GM06990 (cell line): ENCODE measurements at regions not wholly inside any gene's neighbourhood (a gene's known extent, or its start where the extent isn't known, plus 50 kb on each side); places are given as distances from the start of the nearest gene placed in this dataset.

Source experiments
- DNase-seq: peaks from one replicate; pipeline ENCODE4 v3.0.0-alpha.2; 2011; ENCODE audit not compliant: insufficient read length; ENCODE audit errors: extremely low read depth
- H3K27me3 ChIP-seq: replicated peaks from 2 replicates; pipeline ENCODE4 v1.6.0; 2011; ENCODE audit warnings: low read length; ENCODE audit not compliant: control insufficient read depth, insufficient read depth
- H3K36me3 ChIP-seq: 2 replicates; pipeline ENCODE4 v1.5.1; 2011; ENCODE audit warnings: low read length; ENCODE audit not compliant: control insufficient read depth, insufficient read depth
- H3K4me3 ChIP-seq: replicated peaks from 2 replicates; pipeline ENCODE4 v1.5.1; 2011; ENCODE audit warnings: low read depth, mild to moderate bottlenecking, control low read depth, low read length
- TF ChIP-seq, protein P1 (sequence below): IDR thresholded peaks from 2 replicates; pipeline ENCODE4 v1.5.1; 2011; ENCODE audit warnings: low read length, control low read depth, mild to moderate bottlenecking, inconsistent platforms; ENCODE audit not compliant: insufficient read depth, poor library complexity, severe bottlenecking

GRCh38 chr12:115354007-115354890 is 670.3 kb upstream of the TBX3 start:
- no peaks in the 10 kb centered on the region for H3K27me3 ChIP-seq
- H3K4me3 ChIP-seq = peak overlapping the region; percentile 63
- DNase-seq = peak; percentile 15
- TF ChIP-seq, protein P1, sequence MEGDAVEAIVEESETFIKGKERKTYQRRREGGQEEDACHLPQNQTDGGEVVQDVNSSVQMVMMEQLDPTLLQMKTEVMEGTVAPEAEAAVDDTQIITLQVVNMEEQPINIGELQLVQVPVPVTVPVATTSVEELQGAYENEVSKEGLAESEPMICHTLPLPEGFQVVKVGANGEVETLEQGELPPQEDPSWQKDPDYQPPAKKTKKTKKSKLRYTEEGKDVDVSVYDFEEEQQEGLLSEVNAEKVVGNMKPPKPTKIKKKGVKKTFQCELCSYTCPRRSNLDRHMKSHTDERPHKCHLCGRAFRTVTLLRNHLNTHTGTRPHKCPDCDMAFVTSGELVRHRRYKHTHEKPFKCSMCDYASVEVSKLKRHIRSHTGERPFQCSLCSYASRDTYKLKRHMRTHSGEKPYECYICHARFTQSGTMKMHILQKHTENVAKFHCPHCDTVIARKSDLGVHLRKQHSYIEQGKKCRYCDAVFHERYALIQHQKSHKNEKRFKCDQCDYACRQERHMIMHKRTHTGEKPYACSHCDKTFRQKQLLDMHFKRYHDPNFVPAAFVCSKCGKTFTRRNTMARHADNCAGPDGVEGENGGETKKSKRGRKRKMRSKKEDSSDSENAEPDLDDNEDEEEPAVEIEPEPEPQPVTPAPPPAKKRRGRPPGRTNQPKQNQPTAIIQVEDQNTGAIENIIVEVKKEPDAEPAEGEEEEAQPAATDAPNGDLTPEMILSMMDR = no peak
- H3K36me3 ChIP-seq = no peaks in the 10 kb centered on the region

GRCh38 chr12:115353467-115353866 is 669.5 kb upstream of the TBX3 start:
- TF ChIP-seq, protein P1 = no peak
- Histone ChIP-seq H3K36me3 (no peaks in the 10 kb centered on the region), H3K27me3 (no peaks in the 10 kb centered on the region), H3K4me3 (no peak overlapping the region)
- DNase-seq = no peak

DNA sequence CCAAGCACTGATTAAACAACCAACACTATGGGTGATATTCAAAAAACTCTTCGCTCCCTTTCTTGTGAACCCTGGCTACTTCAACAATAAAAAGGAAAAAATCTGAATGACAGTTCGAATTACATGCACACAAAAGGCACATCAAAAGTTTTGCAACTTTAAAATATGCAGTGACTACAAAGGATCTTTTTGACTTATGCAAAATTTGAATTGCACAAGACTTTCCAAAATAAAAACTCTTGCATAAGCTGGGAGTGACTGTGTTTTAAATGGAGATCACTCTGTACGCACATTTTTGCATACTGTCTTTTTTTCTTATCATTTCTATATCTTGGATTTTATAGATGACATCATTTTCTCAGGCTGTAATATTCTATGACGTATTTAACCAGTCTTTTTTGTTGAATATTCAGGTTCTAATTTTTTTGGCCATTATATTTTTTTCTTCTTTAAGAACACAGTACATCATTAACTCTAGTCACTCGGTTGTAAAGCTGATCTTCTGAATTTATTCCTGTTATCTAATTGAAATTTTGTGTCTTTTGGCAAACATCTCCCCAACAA is 667.6 kb upstream of the TBX3 start:
- Histone ChIP-seq H3K27me3 (no peaks in the 10 kb centered on the region), H3K36me3 (no peaks in the 10 kb centered on the region), H3K4me3 (no peak overlapping the region)
- TF ChIP-seq, protein P1 = no peak
- no peak for DNase-seq

GRCh38 chr12:115349711-115350110 is 665.7 kb upstream of the TBX3 start:
- Histone ChIP-seq H3K4me3 (no peak overlapping the region), H3K36me3 (no peaks in the 10 kb centered on the region), H3K27me3 (no peaks in the 10 kb centered on the region)
- no peak for DNase-seq
- TF ChIP-seq, protein P1 = no peak

GRCh38 chr12:115348301-115348700 is 664.3 kb upstream of the TBX3 start:
- Histone ChIP-seq H3K27me3 (no peaks in the 10 kb centered on the region), H3K4me3 (no peak overlapping the region), H3K36me3 (no peaks in the 10 kb centered on the region)
- no peak for DNase-seq
- TF ChIP-seq, protein P1 = no peak

- Histone ChIP-seq H3K4me3 (no peak overlapping the region), H3K36me3 (no peaks in the 10 kb centered on the region), H3K27me3 (no peaks in the 10 kb centered on the region)
- TF ChIP-seq, protein P1 = no peak
- no peak for DNase-seq
Observed at GRCh38 chr12:115343601-115344000, 659.6 kb upstream of the TBX3 start.
